GM23338 (cell line): ENCODE measurements at regions not wholly inside any gene's neighbourhood (a gene's known extent, or its start where the extent isn't known, plus 50 kb on each side); places are given as distances from the start of the nearest gene placed in this dataset.

Experiments used
- ATAC-seq: fragments of 200-7000 bp; cut with Tn5 transposase; 3 replicates; pipeline ENCODE4 v1.9.1; 2020
- DNase-seq: peaks from one replicate; pipeline ENCODE4 v3.0.0-alpha.2; 2015; ENCODE audit warnings: low spot score
- H2AFZ ChIP-seq: fragments of 200-600 bp; sonication (generic); 2 replicates; pipeline ENCODE4 v1.8.0; 2016; ENCODE audit warnings: antibody characterized with exemption, mild to moderate bottlenecking, moderate library complexity
- H3F3A ChIP-seq: fragments of 200-600 bp; sonication (generic); replicated peaks from 2 replicates; pipeline ENCODE4 v1.8.0; 2017; ENCODE audit warnings: antibody characterized with exemption, mixed run types, low read depth
- H3K27ac ChIP-seq: fragments of 200-600 bp; sonication (generic); 2 replicates; pipeline ENCODE4 v1.6.1; 2016; ENCODE audit warnings: low read depth
- H3K27me3 ChIP-seq: fragments of 200-600 bp; sonication (generic); 2 replicates; pipeline ENCODE4 v1.8.0; 2016; ENCODE audit warnings: mild to moderate bottlenecking, mixed run types, moderate library complexity; ENCODE audit not compliant: insufficient read depth
- H3K36me3 ChIP-seq: fragments of 200-600 bp; sonication (generic); 2 replicates; pipeline ENCODE4 v1.8.0; 2016; ENCODE audit warnings: mild to moderate bottlenecking; ENCODE audit not compliant: insufficient read depth
- H3K4me1 ChIP-seq: fragments of 200-600 bp; sonication (generic); 2 replicates; pipeline ENCODE4 v1.8.0; 2016; ENCODE audit warnings: mild to moderate bottlenecking, moderate library complexity; ENCODE audit not compliant: insufficient read depth
- H3K4me2 ChIP-seq: fragments of 200-600 bp; sonication (generic); 2 replicates; pipeline ENCODE4 v1.7.1; 2017; ENCODE audit warnings: mixed run types
- H3K4me3 ChIP-seq: fragments of 200-600 bp; sonication (generic); 2 replicates; pipeline ENCODE4 v1.6.1; 2016; ENCODE audit warnings: mixed run types
- H3K79me2 ChIP-seq: fragments of 200-600 bp; sonication (generic); replicated peaks from 2 replicates; pipeline ENCODE4 v1.8.0; 2017; ENCODE audit warnings: mild to moderate bottlenecking; ENCODE audit not compliant: insufficient read depth
- H3K9me2 ChIP-seq: fragments of 200-600 bp; sonication (generic); 2 replicates; pipeline ENCODE4 v1.8.0; 2017; ENCODE audit not compliant: insufficient read depth
- H4K20me1 ChIP-seq: fragments of 200-600 bp; sonication (generic); replicated peaks from 2 replicates; pipeline ENCODE4 v1.8.0; 2017; ENCODE audit warnings: mild to moderate bottlenecking; ENCODE audit not compliant: insufficient read depth
- H3K27ac Mint-ChIP-seq: 2 replicates; pipeline ENCODE4 v1.8.0; 2020; ENCODE audit warnings: inconsistent platforms, mild to moderate bottlenecking, moderate library complexity, mixed read lengths
- H3K27me3 Mint-ChIP-seq: 3 replicates; pipeline ENCODE4 v1.8.0; 2022; ENCODE audit warnings: low read depth, mild to moderate bottlenecking, moderate library complexity, mixed read lengths, inconsistent platforms; ENCODE audit not compliant: insufficient read depth, poor library complexity
- H3K36me3 Mint-ChIP-seq: 3 replicates; pipeline ENCODE4 v1.8.0; 2021; ENCODE audit warnings: low read depth, mild to moderate bottlenecking, inconsistent platforms, moderate library complexity, mixed read lengths
- H3K4me1 Mint-ChIP-seq: 3 replicates; pipeline ENCODE4 v1.8.0; 2020; ENCODE audit warnings: mild to moderate bottlenecking, inconsistent platforms, mixed read lengths
- H3K4me3 Mint-ChIP-seq: 3 replicates; pipeline ENCODE4 v1.8.0; 2021; ENCODE audit warnings: moderate library complexity, mild to moderate bottlenecking, inconsistent platforms, mixed read lengths
- H3K9me3 Mint-ChIP-seq: 3 replicates; pipeline ENCODE4 v1.8.0; 2020; ENCODE audit warnings: moderate library complexity, mild to moderate bottlenecking, inconsistent platforms, mixed read lengths
- CREB1 ChIP-seq: fragments of 250-450 bp; sonication (Bioruptor Pico); IDR thresholded peaks from 2 replicates; pipeline ENCODE4 v1.5.0; 2020; ENCODE audit warnings: low read depth, mild to moderate bottlenecking, moderate library complexity
- ETS1 ChIP-seq: IDR thresholded peaks from 2 replicates; pipeline ENCODE4 v1.6.1; 2016; ENCODE audit warnings: antibody characterized with exemption
- EZH2 ChIP-seq: fragments of 200-600 bp; sonication (generic); IDR thresholded peaks from one replicate; pipeline ENCODE4 v1.8.0; 2017; ENCODE audit warnings: antibody characterized with exemption, mild to moderate bottlenecking, low read depth; ENCODE audit not compliant: unreplicated experiment
- JUNB ChIP-seq: IDR thresholded peaks from one replicate; pipeline ENCODE4 v1.6.1; 2016; ENCODE audit warnings: antibody characterized with exemption; ENCODE audit not compliant: unreplicated experiment
- NANOG ChIP-seq: IDR thresholded peaks from 2 replicates; pipeline ENCODE4 v1.6.1; 2016; ENCODE audit warnings: antibody characterized with exemption, borderline replicate concordance
- ZNF114 ChIP-seq: fragments of 250-450 bp; sonication (Bioruptor Pico); IDR thresholded peaks from 2 replicates; pipeline ENCODE4 v1.5.0; 2020; ENCODE audit warnings: mild to moderate bottlenecking, moderate library complexity
- ZNF331 ChIP-seq: fragments of 250-450 bp; sonication (Bioruptor Pico); IDR thresholded peaks from 2 replicates; pipeline ENCODE4 v1.5.0; 2020; ENCODE audit warnings: low read depth, mild to moderate bottlenecking, moderate library complexity
- ZNF462 ChIP-seq: fragments of 250-450 bp; sonication (Bioruptor Pico); IDR thresholded peaks from 2 replicates; pipeline ENCODE4 v1.5.0; 2020; ENCODE audit warnings: mild to moderate bottlenecking, moderate library complexity

- TF ChIP-seq ZNF462 (no peak), ETS1 (no peak)
Observed at GRCh38 chr10:44284198-44285084, 100.5 kb downstream of the CXCL12 start (continued).

GRCh38 chr10:44282626-44283300 is 102.1 kb downstream of the CXCL12 start:
- H3F3A ChIP-seq, result no peaks in the 10 kb centered on the region
- Mint-ChIP-seq H3K4me3 (no peak overlapping the region), H3K9me3 (no peaks in the 10 kb centered on the region; the same call in 1 of the 3 replicates), H3K36me3 (no peaks in the 10 kb centered on the region), H3K27me3 (peaks cover 5% of the 10 kb centered on the region), H3K4me1 (peaks cover 26% of the 10 kb centered on the region), H3K27ac (no peak overlapping the region)
- H2AFZ ChIP-seq, result 0 out of 2 replicates have a peak overlapping the region, but pooled peaks have one; percentile 7
- no peak overlapping the region for H3K4me2 ChIP-seq
- DNase-seq, result no peak
- no peak for ATAC-seq
- H3K36me3 ChIP-seq, result no peaks in the 10 kb centered on the region
- no peaks in the 10 kb centered on the region for H3K27me3 ChIP-seq
- H3K4me3 ChIP-seq, result no peak overlapping the region
- H4K20me1 ChIP-seq, result no peaks in the 10 kb centered on the region
- H3K79me2 ChIP-seq, result no peaks in the 10 kb centered on the region
- H3K9me2 ChIP-seq, result 0 out of 2 replicates have a peak, but pooled peaks cover 3% of the 10 kb centered on the region
- no peak overlapping the region for H3K27ac ChIP-seq
- 0 out of 2 replicates have a peak, but pooled peaks cover 11% of the 10 kb centered on the region for H3K4me1 ChIP-seq
- TF ChIP-seq ZNF114 (CRISPR knock-in tag), result no peak
- TF ChIP-seq JUNB, result no peak
- TF ChIP-seq EZH2, result no peak
- no peak for TF ChIP-seq ETS1
- TF ChIP-seq ZNF331 (CRISPR knock-in tag), result no peak
- TF ChIP-seq NANOG, result no peak
- TF ChIP-seq CREB1 (CRISPR knock-in tag), result no peak
